K562 (cell line): ENCODE measurements at regions not wholly inside any gene's neighbourhood (a gene's known extent, or its start where the extent isn't known, plus 50 kb on each side); places are given as distances from the start of the nearest gene placed in this dataset.

ENCODE experiments used
- ATAC-seq: fragments of 200-7000 bp; cut with Tn5 transposase; 3 replicates; pipeline ENCODE4 v1.9.1; 2020; ENCODE audit warnings: moderate library complexity
- BruUV-seq: library from RNA; stranded (reverse); fragments of 400-500 nt; replicated peaks from 2 replicates; lab custom pipeline; 2021; lab: Mats Ljungman, UMichigan
- CTCF ChIA-PET: fragments of 300-600 bp; formaldehyde crosslinking; extraction: SDS; loops from one replicate; lab custom pipeline; 2021; ENCODE audit warnings: low intra/inter-chr PET ratio; lab: Yijun Ruan, JAX
- POLR2A ChIA-PET: fragments of 300-600, 350-650 bp; sonication (Branson Sonifier 250); formaldehyde crosslinking; extraction: SDS; loops from one replicate; lab custom pipeline; 2021; ENCODE audit warnings: antibody characterized with exemption, inconsistent platforms; lab: Yijun Ruan, JAX
- DNase-seq, 4 experiments: peaks; one replicate each; pipeline versions ENCODE4 v3.0.0 to v3.0.0-alpha.2; 2011 to 2018; ENCODE audit warnings: low spot score in 3 of 4, mixed read lengths in 3 of 4; ENCODE audit errors: extremely low read depth in 1 of 4
- FAIRE-seq: peaks from 2 replicates; lab custom pipeline; 2011; peaks lifted over from hg19 to GRCh38; lab: Jason Lieb, UNC
- H2AFZ ChIP-seq: 2 replicates; pipeline ENCODE4 v1.6.0; 2011; ENCODE audit warnings: low read depth, low read length, control low read depth, inconsistent platforms
- H3K27ac ChIP-seq: fragments of 200-600 bp; 3 replicates; pipeline ENCODE4 v1.8.0; 2011; ENCODE audit warnings: low read depth, mild to moderate bottlenecking, control low read depth, inconsistent platforms, low read length, moderate library complexity, mixed read lengths; ENCODE audit errors: extremely low read depth
- H3K27me3 ChIP-seq, 2 experiments: fragments of 300-600 bp in 1 of 2; 2 replicates in 1 of 2; 3 replicates in 1 of 2; pipeline versions ENCODE4 v1.6.0 to v1.8.0; 2011; ENCODE audit warnings: inconsistent platforms in 2 of 2, low read length in 2 of 2, mild to moderate bottlenecking in 1 of 2, mixed read lengths in 1 of 2, moderate library complexity in 1 of 2; ENCODE audit not compliant: control insufficient read depth in 2 of 2, insufficient read depth in 2 of 2
- H3K36me3 ChIP-seq: fragments of 300-600 bp; 3 replicates; pipeline ENCODE4 v1.8.0; 2011; ENCODE audit warnings: mild to moderate bottlenecking, low read length, inconsistent platforms; ENCODE audit not compliant: control insufficient read depth, insufficient read depth
- H3K4me1 ChIP-seq, 2 experiments: fragments of 200-600 bp in 1 of 2; replicated peaks in 1 of 2; 2 replicates in 1 of 2; 3 replicates in 1 of 2; pipeline versions ENCODE4 v1.5.1 to v1.8.0; 2011; ENCODE audit warnings: inconsistent platforms in 2 of 2, low read length in 2 of 2, mild to moderate bottlenecking in 1 of 2, mixed read lengths in 1 of 2, moderate library complexity in 1 of 2; ENCODE audit not compliant: control insufficient read depth in 2 of 2, insufficient read depth in 2 of 2
- H3K4me2 ChIP-seq: 2 replicates; pipeline ENCODE4 v1.6.1; 2011; ENCODE audit warnings: low read length, control low read depth, inconsistent platforms, mixed read lengths; ENCODE audit not compliant: insufficient read depth
- H3K4me3 ChIP-seq: fragments of 200-600 bp; sonication (generic), shearing (Covaris generic); 2 replicates; pipeline ENCODE4 v1.5.1; 2016; ENCODE audit warnings: control low read depth, inconsistent platforms
- H3K79me2 ChIP-seq: fragments of 200-600 bp; 3 replicates; pipeline ENCODE4 v1.8.0; 2011; ENCODE audit warnings: low read length, inconsistent platforms; ENCODE audit not compliant: control insufficient read depth, insufficient read depth
- H3K9ac ChIP-seq, 2 experiments: 2 replicates each; pipeline versions ENCODE4 v1.6.0 to v1.6.1; 2011; ENCODE audit warnings: low read depth in 2 of 2, low read length in 2 of 2, control low read depth in 1 of 2, inconsistent platforms in 1 of 2, mild to moderate bottlenecking in 1 of 2, mixed read lengths in 1 of 2; ENCODE audit not compliant: insufficient read depth in 1 of 2
- H3K9me1 ChIP-seq: one replicate; pipeline ENCODE4 v1.6.0; 2011; ENCODE audit warnings: inconsistent platforms, mild to moderate bottlenecking, low read length, moderate library complexity; ENCODE audit not compliant: control insufficient read depth, insufficient read depth
- H3K9me3 ChIP-seq: replicated peaks from 2 replicates; pipeline ENCODE4 v1.5.1; 2011; ENCODE audit warnings: low read depth, low read length, inconsistent platforms; ENCODE audit not compliant: control insufficient read depth, insufficient read depth
- H4K20me1 ChIP-seq: replicated peaks from 2 replicates; pipeline ENCODE4 v1.6.1; 2011; ENCODE audit warnings: low read length, inconsistent platforms, mixed read lengths; ENCODE audit not compliant: control insufficient read depth, insufficient read depth
- FOXP4 ChIP-seq: sonication (generic); formaldehyde crosslinking; IDR thresholded peaks from 2 replicates; pipeline ENCODE4 v1.8.0; 2022; ENCODE audit warnings: mild to moderate bottlenecking, missing genetic modification reagents, borderline replicate concordance
- MGA ChIP-seq: fragments of 450-650 bp; IDR thresholded peaks from 2 replicates; pipeline ENCODE4 v1.6.1; 2016; ENCODE audit warnings: mild to moderate bottlenecking, moderate library complexity
- MYBL2 ChIP-seq, 2 experiments: fragments of 450-650 bp in 1 of 2; sonication (generic) in 1 of 2; formaldehyde crosslinking in 1 of 2; IDR thresholded peaks; 2 replicates each; pipeline versions ENCODE4 v1.6.1 to v1.8.1; 2017 to 2022; ENCODE audit warnings: borderline replicate concordance in 1 of 2, inconsistent platforms in 1 of 2, low read depth in 1 of 2, mild to moderate bottlenecking in 1 of 2, missing genetic modification reagents in 1 of 2, moderate library complexity in 1 of 2
- ZBTB17 ChIP-seq: fragments of 450-650 bp; formaldehyde crosslinking; IDR thresholded peaks from 2 replicates; pipeline ENCODE4 v1.4.0; 2020; ENCODE audit warnings: mild to moderate bottlenecking
- ZNF445 ChIP-seq: fragments of 250-450 bp; sonication (Bioruptor Pico); IDR thresholded peaks from 2 replicates; pipeline ENCODE4 v1.4.0; 2020; ENCODE audit warnings: low read depth, mild to moderate bottlenecking, moderate library complexity
- ZNF830 ChIP-seq: fragments of 250-450 bp; sonication (Bioruptor Pico); IDR thresholded peaks from 2 replicates; pipeline ENCODE4 v1.5.0; 2021; ENCODE audit warnings: mild to moderate bottlenecking
- WGBS: fragments of 100-300 bp; shearing (Covaris generic); methylation state at CpG from one replicate; pipeline ENCODE4 v1.1.6; 2016; ENCODE audit warnings: low coverage, mixed read lengths; ENCODE audit not compliant: insufficient coverage; ENCODE audit errors: missing lambda C conversion rate; 5-methylcytosine and 5-hydroxymethylcytosine counted together
- in situ Hi-C: fragments of 300-500 bp; cut with MboI; formaldehyde crosslinking; loops from 4 replicates; pipeline ENCODE4 v1.15.0; 2018; ENCODE audit warnings: inconsistent platforms, mixed read lengths
- intact Hi-C: fragments of 100-400 bp; cut with micrococcal nuclease; formaldehyde crosslinking; loops from 2 replicates; pipeline ENCODE4 v1.14.2; 2022

- no peak for TF ChIP-seq FOXP4
- no peak for TF ChIP-seq MYBL2 (IDR thresholded peaks at IDR 0.05; ENCODE audit: low read depth)
- TF ChIP-seq MYBL2 (CRISPR knock-in tag; IDR thresholded peaks at IDR 0.05; ENCODE audit: borderline replicate concordance) = no peak
- no peak for TF ChIP-seq ZNF445 (CRISPR knock-in tag)
Observed at GRCh38 chr7:9502269-9502668, 1068.9 kb downstream of the NXPH1 start (continued).

GRCh38 chr7:9504678-9505077 is 1071.3 kb downstream of the NXPH1 start:
- WGBS = 0% methylated on average over 2 of the region's 2 CpGs
- intact Hi-C loops (no loop called here), in situ Hi-C loops (no loop called here)
- H4K20me1 ChIP-seq = no peaks in the 10 kb centered on the region
- BruUV-seq = no TSS peak
- FAIRE-seq = no peak
- no peaks in the 10 kb centered on the region for H3K36me3 ChIP-seq
- TF ChIP-seq ZNF830 (CRISPR knock-in tag) (no peak), ZBTB17 (CRISPR knock-in tag) (no peak), MGA (no peak)
- H3K4me3 ChIP-seq = no peak overlapping the region
- H3K9ac ChIP-seq = no peak overlapping the region
- no peaks in the 10 kb centered on the region for H3K9me1 ChIP-seq
- H3K27ac ChIP-seq = no peak overlapping the region
- H3K79me2 ChIP-seq = no peaks in the 10 kb centered on the region
- no peak for DNase-seq
- ATAC-seq = no peak
- no peak overlapping the region for H3K4me2 ChIP-seq
- no peaks in the 10 kb centered on the region for H3K9me3 ChIP-seq
- ChIA-PET CTCF (no interaction called here), POLR2A (no interaction called here)
- H3K27me3 ChIP-seq = no peaks in the 10 kb centered on the region
- no peak overlapping the region for H2AFZ ChIP-seq
- no peaks in the 10 kb centered on the region for H3K4me1 ChIP-seq
